Astrocyte of the spinal cord (primary cell): ENCODE measurements at regions not wholly inside any gene's neighbourhood (a gene's known extent, or its start where the extent isn't known, plus 50 kb on each side); places are given as distances from the start of the nearest gene placed in this dataset.
A peak's percentile ranks its signal among the peaks of the same experiment; 100 is the strongest.

Experiments
- DNase-seq: peaks from one replicate; pipeline ENCODE4 v3.0.0; 2011; ENCODE audit warnings: low read depth, low spot score
- H3K4me3 ChIP-seq: 2 replicates; pipeline ENCODE4 v1.5.1; 2011; ENCODE audit warnings: low read depth, mild to moderate bottlenecking, low read length, moderate library complexity
- in situ Hi-C: cut with HindIII; loops from 2 replicates; pipeline ENCODE4 v1.10.0; 2017; ENCODE audit warnings: low sequenced_read_pairs
- TF ChIP-seq, protein P1 (sequence below): IDR thresholded peaks from 2 replicates; pipeline ENCODE4 v1.5.1; 2012; ENCODE audit warnings: low read depth, mild to moderate bottlenecking, low read length, inconsistent platforms

DNA sequence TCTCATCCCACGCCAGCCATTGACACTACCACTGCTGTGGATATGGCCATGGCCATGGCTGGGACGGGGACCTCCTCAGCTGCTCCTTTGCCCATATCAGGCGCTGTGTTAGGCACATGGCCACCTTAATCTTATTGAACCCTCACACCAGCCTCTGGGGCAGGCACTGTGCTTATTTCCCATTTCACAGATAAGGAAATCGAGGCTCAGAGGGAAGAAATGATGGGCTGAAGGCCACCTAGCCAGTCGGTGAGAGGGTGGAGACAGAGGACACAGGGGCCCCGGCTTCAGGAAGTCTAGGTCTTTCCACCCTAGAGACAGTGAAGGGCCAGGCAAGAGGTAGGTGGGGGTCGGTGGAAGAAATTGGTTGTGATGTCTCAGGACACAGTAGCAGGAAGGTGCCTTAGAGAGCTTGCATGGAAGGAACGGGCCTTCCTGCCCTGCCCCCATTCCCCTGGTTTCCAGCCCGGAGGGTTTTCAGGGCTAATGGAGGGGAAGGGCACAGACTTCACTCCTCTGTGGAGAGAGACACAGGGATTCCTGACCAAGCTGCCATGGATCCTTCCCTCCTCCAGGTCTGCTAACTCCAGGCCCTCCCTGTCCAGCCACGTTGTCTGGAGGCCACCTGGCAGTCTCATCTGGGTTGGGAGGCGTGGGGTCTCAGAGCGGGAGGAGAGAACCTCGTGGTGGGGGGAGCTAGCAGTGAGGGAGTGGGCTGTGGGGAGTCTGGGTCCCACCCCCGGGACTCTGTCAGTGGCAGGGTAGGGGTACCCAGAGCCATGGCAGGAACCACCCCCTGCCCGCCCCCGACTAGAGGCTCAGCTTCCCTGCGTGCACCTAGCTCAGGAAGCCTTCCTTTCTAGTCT is 120.4 kb downstream of the VEGFA start:
- no peak for DNase-seq
- TF ChIP-seq, protein P1, sequence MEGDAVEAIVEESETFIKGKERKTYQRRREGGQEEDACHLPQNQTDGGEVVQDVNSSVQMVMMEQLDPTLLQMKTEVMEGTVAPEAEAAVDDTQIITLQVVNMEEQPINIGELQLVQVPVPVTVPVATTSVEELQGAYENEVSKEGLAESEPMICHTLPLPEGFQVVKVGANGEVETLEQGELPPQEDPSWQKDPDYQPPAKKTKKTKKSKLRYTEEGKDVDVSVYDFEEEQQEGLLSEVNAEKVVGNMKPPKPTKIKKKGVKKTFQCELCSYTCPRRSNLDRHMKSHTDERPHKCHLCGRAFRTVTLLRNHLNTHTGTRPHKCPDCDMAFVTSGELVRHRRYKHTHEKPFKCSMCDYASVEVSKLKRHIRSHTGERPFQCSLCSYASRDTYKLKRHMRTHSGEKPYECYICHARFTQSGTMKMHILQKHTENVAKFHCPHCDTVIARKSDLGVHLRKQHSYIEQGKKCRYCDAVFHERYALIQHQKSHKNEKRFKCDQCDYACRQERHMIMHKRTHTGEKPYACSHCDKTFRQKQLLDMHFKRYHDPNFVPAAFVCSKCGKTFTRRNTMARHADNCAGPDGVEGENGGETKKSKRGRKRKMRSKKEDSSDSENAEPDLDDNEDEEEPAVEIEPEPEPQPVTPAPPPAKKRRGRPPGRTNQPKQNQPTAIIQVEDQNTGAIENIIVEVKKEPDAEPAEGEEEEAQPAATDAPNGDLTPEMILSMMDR: no peak
- in situ Hi-C loops: no loop called here
- H3K4me3 ChIP-seq: no peak overlapping the region

DNA sequence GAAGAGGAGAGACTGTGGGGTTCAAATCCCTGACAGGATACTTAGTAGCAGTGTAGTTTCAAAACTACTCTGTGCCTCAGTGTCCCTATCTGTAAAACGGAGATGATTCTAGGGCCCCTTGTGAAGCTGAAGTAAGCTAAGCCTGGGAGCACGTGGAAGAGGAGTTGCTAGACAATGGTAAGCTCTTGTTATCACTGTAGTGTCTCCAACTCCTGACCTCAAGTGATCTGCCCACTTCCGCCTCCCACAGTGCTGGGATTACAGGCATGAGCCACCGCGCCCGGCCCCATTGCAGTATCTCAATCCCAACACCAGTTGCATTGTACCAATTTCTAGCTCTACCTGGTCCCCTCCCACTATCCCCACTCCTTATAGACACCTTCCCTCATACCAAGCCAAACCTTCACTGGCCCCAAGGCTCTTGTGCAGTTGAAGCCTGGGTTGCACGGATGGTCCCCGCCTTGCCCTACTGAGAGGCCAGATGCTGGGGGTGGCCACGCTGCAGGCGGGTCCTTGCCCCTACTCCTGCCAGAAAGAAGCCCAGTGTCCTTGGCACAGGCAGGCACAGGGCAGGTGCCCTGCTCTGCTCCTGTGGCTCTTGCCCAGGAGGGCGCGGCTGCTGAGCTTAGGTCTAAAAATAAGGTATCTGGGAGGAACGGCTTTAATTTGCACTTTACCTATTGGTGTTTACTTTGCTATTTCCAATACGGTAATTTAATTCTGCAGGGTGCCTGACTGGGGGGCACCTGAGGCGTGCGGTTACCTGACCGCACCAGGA is 118.1 kb downstream of the VEGFA start:
- DNase-seq: no peak
- in situ Hi-C loops: no loop called here
- TF ChIP-seq, protein P1: no peak
- no peak overlapping the region for H3K4me3 ChIP-seq

DNA sequence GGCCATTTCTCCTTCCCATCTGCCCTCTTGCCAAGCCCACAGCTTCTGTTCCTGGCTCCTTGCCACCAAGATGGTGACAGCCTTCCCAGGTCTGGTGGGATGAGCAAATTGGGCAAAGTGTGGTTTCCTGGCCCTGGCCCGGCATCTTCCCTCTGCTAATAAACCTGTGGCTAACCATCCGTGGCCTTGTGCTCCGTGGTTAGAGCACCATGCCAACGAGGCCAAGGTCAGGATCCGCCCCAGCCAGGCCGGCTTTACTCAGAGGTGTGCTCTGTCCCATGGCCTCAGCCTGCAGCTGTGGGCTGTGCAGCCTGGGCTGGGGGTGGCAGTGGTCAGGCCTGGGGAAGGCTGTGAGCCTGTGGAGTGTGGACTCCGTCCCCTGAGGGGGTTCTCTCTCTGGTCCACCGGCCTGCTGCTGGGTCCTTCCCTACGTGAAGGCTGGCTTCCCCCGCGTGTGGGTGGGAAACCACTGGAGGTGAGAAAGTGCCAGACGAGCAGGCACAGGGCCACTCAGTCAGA is 117.4 kb downstream of the VEGFA start:
- TF ChIP-seq, protein P1: no peak
- peak; percentile 8 for DNase-seq
- in situ Hi-C loops: no loop called here
- H3K4me3 ChIP-seq: no peak overlapping the region

DNA sequence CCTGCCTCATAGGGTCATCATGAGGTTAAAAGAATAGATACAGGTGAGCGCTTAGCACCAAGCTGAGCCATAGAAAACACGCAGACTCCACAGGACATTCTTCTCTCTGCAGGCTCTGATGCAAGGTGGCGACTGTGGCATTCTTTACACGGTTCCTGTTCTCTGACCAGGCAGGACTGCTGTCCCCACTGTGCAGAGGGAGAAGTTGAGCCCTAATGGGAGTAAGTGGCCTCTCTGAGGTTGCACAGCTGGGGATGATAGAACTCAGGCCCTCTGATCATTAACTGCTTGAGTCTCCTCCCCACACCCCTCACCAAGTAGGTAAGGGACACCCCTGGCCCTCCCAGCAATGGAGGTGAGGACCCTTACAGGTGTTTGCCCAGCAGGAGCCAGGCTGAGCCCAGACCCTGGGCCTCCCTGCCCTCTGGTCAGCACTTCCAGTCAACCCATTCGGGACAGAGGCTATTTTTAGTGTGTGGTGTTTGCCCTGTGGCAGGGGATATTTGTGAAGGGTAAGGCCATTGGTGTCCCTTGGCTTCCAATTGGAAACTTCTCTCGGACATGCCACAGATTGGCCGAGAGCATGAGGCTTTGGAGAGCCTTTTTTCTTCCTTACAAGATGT is 116.8 kb downstream of the VEGFA start:
- H3K4me3 ChIP-seq: no peak overlapping the region
- in situ Hi-C loops: no loop called here
- TF ChIP-seq, protein P1: no peak
- no peak for DNase-seq

DNA sequence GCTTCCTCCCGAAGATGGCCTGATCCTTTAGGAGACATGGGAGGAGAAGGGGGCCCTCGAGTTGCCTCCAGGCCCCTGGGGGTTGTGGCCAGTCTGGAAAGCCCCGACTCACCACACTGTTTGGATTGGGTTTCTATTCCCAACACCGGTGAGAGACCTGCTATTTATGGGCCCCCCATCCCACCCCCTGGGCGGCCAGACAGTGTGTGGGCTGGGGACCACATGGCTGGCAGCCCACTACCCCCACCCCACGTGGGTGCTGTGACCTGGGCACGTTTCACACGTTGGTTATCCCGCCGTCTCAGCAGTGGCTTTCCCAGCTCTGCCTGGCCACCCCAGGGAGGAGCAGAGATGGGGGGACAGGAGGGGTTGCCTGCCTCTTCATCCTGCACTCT is 116.1 kb downstream of the VEGFA start:
- in situ Hi-C loops: no loop called here
- DNase-seq: no peak
- H3K4me3 ChIP-seq: no peak overlapping the region
- TF ChIP-seq, protein P1: no peak

DNA sequence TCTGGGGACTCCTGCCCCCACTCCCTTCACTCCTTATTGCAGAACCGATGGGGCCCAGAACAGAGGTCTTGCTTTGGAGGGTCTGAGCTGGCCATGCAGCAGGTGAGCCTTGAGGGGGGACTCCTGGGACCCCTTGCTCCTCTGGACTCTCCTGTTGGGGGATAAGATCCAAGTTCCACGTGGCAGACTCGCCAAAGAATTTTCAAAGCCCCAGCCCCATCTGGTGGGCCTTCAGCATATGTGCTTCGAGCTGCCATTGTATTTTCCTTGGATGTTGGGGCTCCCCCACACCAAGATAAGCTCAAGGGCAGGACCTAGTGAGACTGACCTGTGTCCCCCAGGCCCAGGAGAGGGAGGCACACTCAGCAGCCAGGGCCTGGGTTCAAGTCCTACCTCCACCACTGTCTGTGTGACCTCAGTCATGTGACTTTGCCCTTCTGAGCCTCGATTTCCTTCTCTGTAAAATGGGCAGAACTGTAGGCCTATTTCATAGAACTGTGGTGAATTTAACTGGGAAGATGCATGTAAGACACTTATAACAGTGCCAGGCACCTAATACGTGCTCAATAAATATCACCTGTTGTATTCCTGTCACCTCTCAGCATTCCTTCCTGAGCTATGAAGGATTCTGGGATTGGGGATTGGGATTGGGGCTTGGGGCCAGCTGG is 115.5 kb downstream of the VEGFA start:
- TF ChIP-seq, protein P1: no peak
- DNase-seq: no peak
- in situ Hi-C loops: no loop called here
- H3K4me3 ChIP-seq: no peak overlapping the region
